Motor neuron (in vitro differentiated cells): ENCODE measurements at regions not wholly inside any gene's neighbourhood (a gene's known extent, or its start where the extent isn't known, plus 50 kb on each side); places are given as distances from the start of the nearest gene placed in this dataset.

ENCODE experiments used
- ATAC-seq, 8 experiments: fragments of 200-7000 bp; cut with Tn5 transposase; replicated peaks in 6 of 8; 2 replicates each; pipeline ENCODE4 v1.8.0; 2021; ENCODE audit warnings: mild to moderate bottlenecking in 8 of 8, moderate library complexity in 8 of 8
- H3K27ac ChIP-seq, 2 donors: fragments of 250-450 bp; sonication (Bioruptor Pico); 2 replicates each; pipeline ENCODE4 v1.9.0; 2021; ENCODE audit warnings: antibody characterized with exemption in 2 of 2, mild to moderate bottlenecking in 2 of 2, moderate library complexity in 1 of 2
- H3K4me1 ChIP-seq, 2 donors: fragments of 250-450 bp; sonication (Bioruptor Pico); replicated peaks in 1 of 2; 2 replicates each; pipeline ENCODE4 v1.6.1; 2021; ENCODE audit warnings: antibody characterized with exemption in 2 of 2, mild to moderate bottlenecking in 2 of 2, moderate library complexity in 1 of 2
- H3K4me3 ChIP-seq, 5 donors: fragments of 250-450 bp; sonication (Bioruptor Pico); 2 replicates each; pipeline ENCODE4 v1.9.0; 2021; ENCODE audit warnings: antibody characterized with exemption in 5 of 5, mild to moderate bottlenecking in 5 of 5, moderate library complexity in 4 of 5
- WGBS, 10 experiments: fragments of 450-650 bp; shearing (Covaris generic); methylation state at CpG; one replicate each; pipeline ENCODE4 v1.0.0; 2022; 5-methylcytosine and 5-hydroxymethylcytosine counted together
- in situ Hi-C, 9 experiments: fragments of 400-800 bp; cut with MboI; loops; one replicate each; pipeline ENCODE4 v1.15.0; 2021; ENCODE audit warnings: low sequenced_read_pairs in 9 of 9, low pct_unique_long_range_greater_than_20kb in 2 of 9; ENCODE audit not compliant: unreplicated experiment in 9 of 9

GRCh38 chr10:36247478-36247877 lies 605.4 kb upstream of the FZD8 start:
- in situ Hi-C loops = no loop called here
- Histone ChIP-seq H3K27ac (no peak overlapping the region), H3K4me3 (no peak overlapping the region), H3K4me1 (no peaks in the 10 kb centered on the region)
- WGBS, 10 experiments = 60 to 100% (median 82%) methylated on average over 1 of the region's 2 CpGs; no CpG with 5 or more reads in 6 of the 10 experiments
- no peak for ATAC-seq

GRCh38 chr10:36236931-36237330 lies 594.8 kb upstream of the FZD8 start:
- ATAC-seq = no peak
- in situ Hi-C loops = no loop called here
- WGBS, 10 experiments = 45 to 100% (median 78%) methylated on average over 1 to 2 of the region's 2 CpGs; no CpG with 5 or more reads in 2 of the 10 experiments
- H3K27ac ChIP-seq = no peak overlapping the region
- no peak overlapping the region for H3K4me3 ChIP-seq
- no peaks in the 10 kb centered on the region for H3K4me1 ChIP-seq

GRCh38 chr10:36236341-36236740 lies 594.2 kb upstream of the FZD8 start:
- Histone ChIP-seq H3K27ac (no peak overlapping the region), H3K4me1 (no peaks in the 10 kb centered on the region), H3K4me3 (no peak overlapping the region)
- in situ Hi-C loops = no loop called here
- WGBS, 10 experiments = 50 to 100% (median 80%) methylated on average over 1 of the region's 1 CpG; no CpG with 5 or more reads in 1 of the 10 experiments
- ATAC-seq = no peak

GRCh38 chr10:36232935-36233334 lies 590.8 kb upstream of the FZD8 start:
- no peak overlapping the region for H3K4me3 ChIP-seq
- in situ Hi-C loops = no loop called here
- no peaks in the 10 kb centered on the region for H3K4me1 ChIP-seq
- H3K27ac ChIP-seq = no peak overlapping the region
- 17 to 100% (median 66%) methylated on average over 1 to 3 of the region's 3 CpGs; no CpG with 5 or more reads in 2 of the 10 experiments for whole genome bisulfite sequencing, 10 experiments
- ATAC-seq = no peak

- Histone ChIP-seq H3K4me3 (no peak overlapping the region), H3K27ac (no peak overlapping the region), H3K4me1 (peaks cover 0 to 5% of the 10 kb centered on the region in 2 donors)
- in situ Hi-C loops = no loop called here
- WGBS, 10 experiments = 36 to 100% (median 91%) methylated on average over 2 to 4 of the region's 4 CpGs
- ATAC-seq = peak in 2 of 8 experiments; percentile 17 to 45
Observed at GRCh38 chr10:36224431-36224985, 582.4 kb upstream of the FZD8 start.

GRCh38 chr10:36221101-36221500 lies 579.0 kb upstream of the FZD8 start:
- ATAC-seq = no peak
- WGBS, 10 experiments = 0 to 100% (median 67%) methylated on average over 1 of the region's 1 CpG; no CpG with 5 or more reads in 1 of the 10 experiments
- Histone ChIP-seq H3K27ac (no peak overlapping the region), H3K4me1 (peaks cover 0 to 5% of the 10 kb centered on the region in 2 donors), H3K4me3 (no peak overlapping the region)
- in situ Hi-C loops = no loop called here

- Histone ChIP-seq H3K4me3 (no peak overlapping the region), H3K4me1 (peaks cover 0 to 5% of the 10 kb centered on the region in 2 donors), H3K27ac (no peak overlapping the region)
- no peak for ATAC-seq
- WGBS, 10 experiments = 43 to 100% (median 79%) methylated on average over 1 of the region's 1 CpG; no CpG with 5 or more reads in 4 of the 10 experiments
- in situ Hi-C loops = no loop called here
Observed at GRCh38 chr10:36220151-36220550, 578.1 kb upstream of the FZD8 start.

GRCh38 chr10:36211856-36212255 lies 569.8 kb upstream of the FZD8 start:
- 56 to 100% (median 84%) methylated on average over 1 to 2 of the region's 2 CpGs; no CpG with 5 or more reads in 2 of the 10 experiments for WGBS, 10 experiments
- H3K4me1 ChIP-seq = no peaks in the 10 kb centered on the region
- ATAC-seq = peak in 1 of 8 experiments; percentile 45
- H3K4me3 ChIP-seq = no peak overlapping the region
- in situ Hi-C loops = no loop called here
- H3K27ac ChIP-seq = no peak overlapping the region

GRCh38 chr10:36209480-36209879 lies 567.4 kb upstream of the FZD8 start:
- Histone ChIP-seq H3K4me1 (no peaks in the 10 kb centered on the region), H3K27ac (no peak overlapping the region), H3K4me3 (no peak overlapping the region)
- no peak for ATAC-seq
- in situ Hi-C loops = no loop called here
- 92 to 100% (median 100%) methylated on average over 1 to 5 of the region's 5 CpGs; no CpG with 5 or more reads in 4 of the 10 experiments for WGBS, 10 experiments

GRCh38 chr10:36202881-36203280 lies 560.8 kb upstream of the FZD8 start:
- 7 to 100% (median 71%) methylated on average over 1 of the region's 1 CpG; no CpG with 5 or more reads in 1 of the 10 experiments for WGBS, 10 experiments

GRCh38 chr10:36200577-36200976 lies 558.5 kb upstream of the FZD8 start:
- Histone ChIP-seq H3K27ac (no peak overlapping the region), H3K4me3 (no peak overlapping the region), H3K4me1 (no peaks in the 10 kb centered on the region)
- WGBS, 10 experiments = 11 to 95% (median 82%) methylated on average over 3 to 5 of the region's 5 CpGs; no CpG with 5 or more reads in 1 of the 10 experiments
- peak in 2 of 8 experiments; percentile 57 to 72 for ATAC-seq
- in situ Hi-C loops = no loop called here

More at GRCh38 chr10:36202881-36203280, 560.8 kb upstream of the FZD8 start:
- no peak overlapping the region for H3K4me3 ChIP-seq
- no peaks in the 10 kb centered on the region for H3K4me1 ChIP-seq
- no peak overlapping the region for H3K27ac ChIP-seq
- in situ Hi-C loops = no loop called here
- ATAC-seq = no peak

- H3K4me1 ChIP-seq = peaks cover 0 to 6% of the 10 kb centered on the region in 2 donors
- H3K27ac ChIP-seq = no peak overlapping the region
- no peak overlapping the region for H3K4me3 ChIP-seq
- in situ Hi-C loops = loop anchor here in 1 of 9 experiments (25.0 kb wide), 1 partner anchor 411 kb away; no protein-coding TSS in a partner anchor
- no peak for ATAC-seq
Observed at GRCh38 chr10:36198322-36198721, 556.2 kb upstream of the FZD8 start.

- Histone ChIP-seq H3K4me1 (peaks cover 0 to 6% of the 10 kb centered on the region in 2 donors), H3K27ac (no peak overlapping the region), H3K4me3 (no peak overlapping the region)
- ATAC-seq = no peak
- in situ Hi-C loops = loop anchor here in 1 of 9 experiments (25.0 kb wide), 1 partner anchor 408 kb away; no protein-coding TSS in a partner anchor
- WGBS, 10 experiments = 36 to 100% (median 84%) methylated on average over 1 to 3 of the region's 3 CpGs; no CpG with 5 or more reads in 1 of the 10 experiments
Observed at GRCh38 chr10:36195364-36195763, 553.3 kb upstream of the FZD8 start.

GRCh38 chr10:36194276-36194675 lies 552.2 kb upstream of the FZD8 start:
- Histone ChIP-seq H3K27ac (no peak overlapping the region), H3K4me3 (no peak overlapping the region), H3K4me1 (peaks cover 0 to 6% of the 10 kb centered on the region in 2 donors)
- in situ Hi-C loops = loop anchor here in 1 of 9 experiments (25.0 kb wide), 1 partner anchor 407 kb away; no protein-coding TSS in a partner anchor
- WGBS, 10 experiments = 40 to 100% (median 78%) methylated on average over 1 to 4 of the region's 4 CpGs; no CpG with 5 or more reads in 2 of the 10 experiments
- ATAC-seq = no peak
